ENCODE measurements at regions not wholly inside any gene's neighbourhood (a gene's known extent, or its start where the extent isn't known, plus 50 kb on each side); places are given as distances from the start of the nearest gene placed in this dataset.

DNA sequence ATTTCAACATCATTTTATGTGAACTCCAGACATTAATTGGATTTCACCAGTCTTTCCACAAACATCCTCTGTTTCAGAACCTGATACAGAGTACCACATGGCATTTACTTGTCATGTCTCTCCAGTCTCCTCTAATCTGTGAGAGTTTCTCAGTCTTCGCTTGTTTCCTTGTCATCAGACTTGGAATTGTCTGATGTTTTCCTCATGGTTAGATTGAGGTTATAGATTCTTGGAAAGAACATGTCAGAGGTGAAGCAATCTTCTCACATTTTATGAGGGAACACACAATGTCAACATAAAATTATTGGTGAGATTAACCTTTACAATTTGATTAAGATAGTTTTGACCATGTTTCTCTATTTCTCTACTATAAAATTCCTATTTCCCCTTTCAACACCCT is 74.9 kb upstream of the TMPRSS15 start:
- no peak for TF ChIP-seq POLR2A (IDR thresholded peaks at IDR 0.05; ENCODE audit: low read length)
- TF ChIP-seq GATA1 (IDR thresholded peaks at IDR 0.05; ENCODE audit: low read depth, low read length): no peak
